ENCODE measurements at regions not wholly inside any gene's neighbourhood (a gene's known extent, or its start where the extent isn't known, plus 50 kb on each side); places are given as distances from the start of the nearest gene placed in this dataset.

- H3K36me3 ChIP-seq = no peaks in the 10 kb centered on the region
Observed at GRCh38 chr5:93153461-93153860, 427.6 kb downstream of the NR2F1-AS1 start.

GRCh38 chr5:93151896-93152295, 429.1 kb downstream of the NR2F1-AS1 start:
- no peak overlapping the region for H3K4me3 ChIP-seq
- in situ Hi-C loops (cut with MboI; ENCODE audit: low sequenced_read_pairs in 4 of 4) = no loop called here
- H3K27ac ChIP-seq = no peak overlapping the region
- ATAC-seq (no peak), DNase-seq (no peak)
- no peaks in the 10 kb centered on the region for H3K9me3 ChIP-seq
- H3K27me3 ChIP-seq = no peaks in the 10 kb centered on the region
- H3K4me1 ChIP-seq = no peaks in the 10 kb centered on the region
- intact Hi-C loops (cut with DNase I; ENCODE audit: low total_unique reads) = no loop called here
- no peaks in the 10 kb centered on the region for H3K36me3 ChIP-seq
- TF ChIP-seq, protein P1, sequence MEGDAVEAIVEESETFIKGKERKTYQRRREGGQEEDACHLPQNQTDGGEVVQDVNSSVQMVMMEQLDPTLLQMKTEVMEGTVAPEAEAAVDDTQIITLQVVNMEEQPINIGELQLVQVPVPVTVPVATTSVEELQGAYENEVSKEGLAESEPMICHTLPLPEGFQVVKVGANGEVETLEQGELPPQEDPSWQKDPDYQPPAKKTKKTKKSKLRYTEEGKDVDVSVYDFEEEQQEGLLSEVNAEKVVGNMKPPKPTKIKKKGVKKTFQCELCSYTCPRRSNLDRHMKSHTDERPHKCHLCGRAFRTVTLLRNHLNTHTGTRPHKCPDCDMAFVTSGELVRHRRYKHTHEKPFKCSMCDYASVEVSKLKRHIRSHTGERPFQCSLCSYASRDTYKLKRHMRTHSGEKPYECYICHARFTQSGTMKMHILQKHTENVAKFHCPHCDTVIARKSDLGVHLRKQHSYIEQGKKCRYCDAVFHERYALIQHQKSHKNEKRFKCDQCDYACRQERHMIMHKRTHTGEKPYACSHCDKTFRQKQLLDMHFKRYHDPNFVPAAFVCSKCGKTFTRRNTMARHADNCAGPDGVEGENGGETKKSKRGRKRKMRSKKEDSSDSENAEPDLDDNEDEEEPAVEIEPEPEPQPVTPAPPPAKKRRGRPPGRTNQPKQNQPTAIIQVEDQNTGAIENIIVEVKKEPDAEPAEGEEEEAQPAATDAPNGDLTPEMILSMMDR (IDR thresholded peaks at IDR 0.05 in 4 of 5, conservative IDR thresholded peaks at IDR 0.05 in 1 of 5) = no peak
- no peak for TF ChIP-seq POLR2A (IDR thresholded peaks at IDR 0.05)

More at GRCh38 chr5:93153461-93153860, 427.6 kb downstream of the NR2F1-AS1 start:
- Histone ChIP-seq H3K27me3 (no peaks in the 10 kb centered on the region), H3K4me3 (no peak overlapping the region), H3K4me1 (no peaks in the 10 kb centered on the region), H3K27ac (no peak overlapping the region), H3K9me3 (no peaks in the 10 kb centered on the region)
- intact Hi-C loops (cut with DNase I; ENCODE audit: low total_unique reads) = no loop called here
- ATAC-seq (no peak), DNase-seq (no peak)
- in situ Hi-C loops (cut with MboI; ENCODE audit: low sequenced_read_pairs in 4 of 4) = no loop called here
- TF ChIP-seq POLR2A (IDR thresholded peaks at IDR 0.05) = no peak
- TF ChIP-seq, protein P1 (IDR thresholded peaks at IDR 0.05 in 4 of 5, conservative IDR thresholded peaks at IDR 0.05 in 1 of 5) = no peak

DNA sequence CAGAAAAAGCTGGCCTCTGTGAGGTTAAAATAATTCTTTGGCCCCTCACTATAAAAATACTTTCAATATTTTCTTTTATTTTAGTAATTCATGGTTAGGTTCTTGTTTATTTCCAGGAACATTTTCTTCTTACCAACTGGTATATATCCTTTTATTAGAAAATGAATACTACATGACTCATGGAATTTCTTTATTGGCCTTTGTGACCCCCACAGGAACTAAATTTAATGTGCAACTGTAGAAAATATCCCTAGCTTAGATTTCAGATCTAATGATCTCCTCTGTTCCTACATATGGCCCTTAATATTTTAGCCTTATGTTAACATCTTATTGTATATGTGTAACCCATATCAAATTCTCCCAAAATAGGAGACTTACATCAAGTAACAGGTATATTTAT, 429.9 kb downstream of the NR2F1-AS1 start:
- intact Hi-C loops (cut with DNase I; ENCODE audit: low total_unique reads) (no loop called here), in situ Hi-C loops (cut with MboI; ENCODE audit: low sequenced_read_pairs in 4 of 4) (no loop called here)
- no peak overlapping the region for H3K4me3 ChIP-seq
- ATAC-seq = no peak
- H3K27me3 ChIP-seq = no peaks in the 10 kb centered on the region
- no peaks in the 10 kb centered on the region for H3K4me1 ChIP-seq
- H3K9me3 ChIP-seq = no peaks in the 10 kb centered on the region
- no peaks in the 10 kb centered on the region for H3K36me3 ChIP-seq
- TF ChIP-seq POLR2A (IDR thresholded peaks at IDR 0.05) = no peak
- TF ChIP-seq, protein P1 (IDR thresholded peaks at IDR 0.05 in 4 of 5, conservative IDR thresholded peaks at IDR 0.05 in 1 of 5) = no peak
- DNase-seq = no peak
- H3K27ac ChIP-seq = no peak overlapping the region

DNA sequence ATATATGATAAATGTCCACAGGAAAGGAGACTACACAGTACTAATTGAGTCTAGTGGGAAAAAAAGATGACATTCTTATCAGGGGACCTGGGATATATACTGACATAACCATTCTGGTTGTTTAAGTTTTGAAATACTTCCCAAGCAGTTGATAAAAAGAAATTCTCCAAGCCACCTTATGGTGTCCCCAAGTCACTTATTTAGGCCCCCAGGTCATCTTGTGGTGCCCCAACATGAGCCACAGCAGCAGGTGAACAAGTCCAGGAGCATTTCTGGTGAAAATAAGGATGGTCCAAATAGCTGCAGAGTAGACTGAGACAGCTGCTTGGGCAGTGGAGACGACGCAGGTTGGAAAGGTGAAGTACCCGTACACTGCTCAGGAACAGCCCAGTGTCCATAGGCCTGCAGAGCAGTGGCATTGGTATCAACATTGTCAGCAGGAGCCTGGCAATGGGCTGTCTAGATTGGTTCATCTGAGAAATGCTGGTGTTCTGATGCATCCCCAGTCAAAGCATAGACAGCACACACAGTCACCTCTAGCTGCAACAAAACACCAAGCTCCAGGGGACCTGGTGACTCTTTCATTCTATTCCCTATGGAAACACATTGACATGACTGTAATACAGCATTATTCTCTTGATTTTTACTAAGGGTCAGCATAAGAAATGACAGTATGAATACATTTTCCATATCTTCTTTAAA, 430.6 kb downstream of the NR2F1-AS1 start:
- no peaks in the 10 kb centered on the region for H3K36me3 ChIP-seq
- no peak for TF ChIP-seq POLR2A (IDR thresholded peaks at IDR 0.05)
- TF ChIP-seq, protein P1 (IDR thresholded peaks at IDR 0.05 in 4 of 5, conservative IDR thresholded peaks at IDR 0.05 in 1 of 5) = no peak
- in situ Hi-C loops (cut with MboI; ENCODE audit: low sequenced_read_pairs in 4 of 4) = no loop called here
- intact Hi-C loops (cut with DNase I; ENCODE audit: low total_unique reads) = no loop called here
- no peaks in the 10 kb centered on the region for H3K27me3 ChIP-seq
- H3K4me3 ChIP-seq = no peak overlapping the region
- DNase-seq (no peak), ATAC-seq (no peak)
- no peak overlapping the region for H3K27ac ChIP-seq
- H3K4me1 ChIP-seq = no peaks in the 10 kb centered on the region
- no peaks in the 10 kb centered on the region for H3K9me3 ChIP-seq

GRCh38 chr5:93145767-93146166, 435.3 kb downstream of the NR2F1-AS1 start:
- in situ Hi-C loops (cut with MboI; ENCODE audit: low sequenced_read_pairs in 4 of 4) = no loop called here
- DNase-seq = no peak
- ATAC-seq = no peak

More at GRCh38 chr5:93145767-93146166, 435.3 kb downstream of the NR2F1-AS1 start:
- H3K27ac ChIP-seq = no peak overlapping the region
- no peak overlapping the region for H3K4me3 ChIP-seq
- intact Hi-C loops (cut with DNase I; ENCODE audit: low total_unique reads) = no loop called here
- TF ChIP-seq, protein P1 (IDR thresholded peaks at IDR 0.05 in 4 of 5, conservative IDR thresholded peaks at IDR 0.05 in 1 of 5) = no peak
- TF ChIP-seq POLR2A (IDR thresholded peaks at IDR 0.05) = no peak
- no peaks in the 10 kb centered on the region for H3K4me1 ChIP-seq
- no peaks in the 10 kb centered on the region for H3K36me3 ChIP-seq
- no peaks in the 10 kb centered on the region for H3K9me3 ChIP-seq
- H3K27me3 ChIP-seq = no peaks in the 10 kb centered on the region
